HG03060 (cell line): ENCODE measurements at regions not wholly inside any gene's neighbourhood (a gene's known extent, or its start where the extent isn't known, plus 50 kb on each side); places are given as distances from the start of the nearest gene placed in this dataset.

Experiments
- ATAC-seq: cut with Tn5 transposase; IDR thresholded peaks from one replicate; pipeline ENCODE4 v1.9.1; 2021; ENCODE audit warnings: low read depth, moderate number of reproducible peaks; ENCODE audit not compliant: unreplicated experiment

- no peak for ATAC-seq
These were observed 126.2 kb downstream of the TMA16 start for GRCh38 chr4:163620738-163621137.

DNA sequence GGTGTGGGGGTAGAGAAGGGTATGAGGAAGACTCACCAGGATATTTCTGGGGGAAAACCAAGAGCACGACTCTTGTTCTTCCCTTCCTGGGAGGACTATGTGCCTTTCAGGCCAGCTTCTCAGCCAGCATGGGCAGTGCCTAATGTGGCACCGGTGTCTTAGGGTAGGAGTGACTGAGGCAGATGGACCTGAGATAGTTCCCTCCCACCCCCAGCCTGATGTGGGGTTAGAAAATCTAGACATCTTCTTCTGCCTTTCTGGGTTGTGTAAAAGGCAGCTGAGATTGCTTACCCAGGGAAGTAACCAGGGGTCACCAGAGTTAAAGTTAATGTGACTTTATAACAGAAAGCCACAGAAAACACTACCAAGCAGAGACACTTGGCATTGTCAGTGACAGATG lies 127.3 kb downstream of the TMA16 start:
- no peak for ATAC-seq

DNA sequence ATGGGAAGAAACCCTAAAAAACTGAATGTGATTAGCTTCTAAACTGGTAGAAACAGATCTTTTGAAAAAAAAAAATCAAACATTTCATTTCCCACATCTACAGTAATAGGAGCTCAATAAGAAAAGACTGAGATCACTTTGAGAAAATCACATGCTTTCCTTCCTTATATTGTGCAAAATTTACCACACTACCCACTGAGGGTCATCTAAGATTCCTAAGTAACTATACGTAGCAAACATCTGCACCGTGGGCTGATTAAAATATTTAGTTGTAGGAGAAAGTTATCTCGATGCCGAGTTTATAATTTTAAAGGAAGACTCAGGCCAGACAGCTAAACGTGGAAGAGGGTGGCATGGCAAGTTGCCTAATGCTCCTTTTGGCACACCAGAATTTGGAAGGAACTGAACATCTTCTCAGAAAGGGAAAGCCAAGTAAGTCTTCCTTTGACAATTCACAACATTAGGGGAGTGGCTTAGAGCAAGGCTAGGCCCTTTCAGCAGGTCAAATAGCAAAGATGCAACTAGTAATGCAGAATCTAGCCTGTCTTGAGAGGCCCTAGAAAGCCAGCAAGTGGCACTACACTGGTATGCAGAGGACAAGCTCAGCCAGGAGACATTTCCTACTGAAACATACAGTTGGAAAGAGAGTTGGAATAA lies 128.0 kb downstream of the TMA16 start:
- no peak for ATAC-seq

GRCh38 chr4:163623787-163624186 lies 129.3 kb downstream of the TMA16 start:
- no peak for ATAC-seq

DNA sequence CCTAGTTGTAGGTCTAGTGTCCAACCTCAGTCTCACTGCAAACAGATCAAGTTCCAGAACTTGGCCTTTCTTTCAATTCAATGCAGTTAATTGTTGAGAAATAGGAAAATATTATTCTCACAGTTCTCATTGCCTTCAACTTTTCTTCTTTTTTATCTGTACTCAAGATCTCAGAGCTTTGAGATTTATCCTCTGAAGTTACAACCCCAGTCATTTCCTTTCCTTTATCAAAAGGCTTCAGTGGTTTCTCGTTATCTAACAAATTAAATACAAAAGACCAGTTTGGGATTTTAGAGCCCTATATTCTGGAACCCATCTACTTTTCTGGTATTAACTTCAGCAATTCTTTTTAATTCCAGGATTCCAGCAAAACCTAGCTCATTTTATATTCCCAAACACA lies 130.2 kb downstream of the TMA16 start:
- no peak for ATAC-seq

DNA sequence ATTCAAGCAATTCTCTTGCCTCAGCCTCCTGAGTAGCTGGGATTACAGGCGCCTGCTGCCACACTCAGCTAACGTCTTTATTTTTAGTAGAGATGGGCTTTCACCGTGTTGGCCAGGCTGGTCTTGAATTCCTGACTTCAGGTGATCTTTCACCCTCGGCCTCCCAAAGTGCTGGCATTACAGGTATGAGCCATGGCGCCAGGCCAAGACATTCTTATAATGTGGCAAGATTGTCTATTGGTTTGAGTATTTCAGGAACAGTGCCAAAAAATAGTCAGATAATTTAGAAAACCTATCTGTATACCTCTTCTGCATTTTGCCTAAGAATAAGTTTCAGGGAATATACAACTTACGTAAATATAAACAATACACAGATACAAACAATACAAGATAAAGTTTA lies 136.8 kb downstream of the TMA16 start:
- ATAC-seq = no peak

DNA sequence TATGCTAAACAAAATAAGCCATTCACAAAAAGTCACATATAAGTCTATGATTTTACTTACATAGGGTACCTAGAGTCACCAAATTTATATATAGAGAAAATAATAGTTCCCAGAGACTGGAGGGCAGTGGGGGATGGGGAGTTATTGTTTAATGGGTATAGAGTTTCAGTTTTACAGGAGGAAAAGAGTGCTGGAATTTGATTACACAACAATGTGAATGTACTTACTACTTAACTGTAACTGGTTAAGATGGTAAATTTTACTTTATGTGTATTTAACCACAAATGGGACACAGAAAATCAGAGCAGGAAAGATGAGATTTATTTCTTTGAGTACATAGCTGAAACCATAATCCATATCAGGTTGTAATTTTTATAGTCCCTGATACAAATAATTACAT lies 144.4 kb downstream of the TMA16 start:
- ATAC-seq = no peak

DNA sequence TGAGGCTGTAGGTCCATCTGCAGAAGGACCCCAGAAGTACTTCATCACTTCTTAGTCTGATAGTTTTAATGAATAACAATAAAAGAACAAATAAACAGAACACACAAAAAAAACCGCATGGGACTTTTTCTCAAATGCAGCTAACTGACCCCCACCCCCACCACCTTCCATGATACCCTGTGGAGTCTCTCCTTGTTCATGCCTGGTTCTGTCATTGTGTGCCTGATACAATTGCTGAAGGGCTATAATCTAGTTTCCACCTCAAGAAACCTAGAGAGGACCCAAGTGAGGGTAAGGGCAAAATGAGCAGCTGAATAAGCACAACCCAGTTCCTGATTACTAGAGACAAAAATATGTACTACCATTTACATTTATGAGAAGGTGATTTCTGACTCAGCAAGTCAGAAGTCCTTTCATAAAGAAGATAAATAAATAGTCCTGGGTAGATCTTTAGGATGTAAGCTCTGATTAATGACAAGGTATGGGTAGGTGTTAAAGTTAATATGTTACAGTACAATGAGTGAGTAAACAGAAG lies 155.1 kb downstream of the TMA16 start:
- ATAC-seq = no peak

DNA sequence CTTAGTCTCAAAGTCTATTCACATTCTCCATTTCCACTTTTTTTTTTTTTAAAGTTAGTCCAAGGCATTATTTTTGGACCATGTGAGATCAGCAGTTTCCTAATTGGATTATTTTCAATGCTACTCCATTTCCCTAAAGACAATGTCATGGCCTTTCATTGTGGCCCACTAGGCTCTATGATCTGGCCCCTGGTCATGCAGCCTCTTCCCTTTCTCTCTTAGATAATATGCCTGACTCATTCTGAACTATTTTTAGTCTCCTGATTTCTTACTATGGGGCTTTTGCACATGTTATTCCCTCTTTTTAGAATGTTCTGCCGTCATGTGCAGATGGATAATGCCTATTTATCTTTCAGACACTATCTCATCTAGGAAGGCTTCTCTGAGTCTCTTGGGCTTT lies 157.3 kb downstream of the TMA16 start:
- no peak for ATAC-seq

DNA sequence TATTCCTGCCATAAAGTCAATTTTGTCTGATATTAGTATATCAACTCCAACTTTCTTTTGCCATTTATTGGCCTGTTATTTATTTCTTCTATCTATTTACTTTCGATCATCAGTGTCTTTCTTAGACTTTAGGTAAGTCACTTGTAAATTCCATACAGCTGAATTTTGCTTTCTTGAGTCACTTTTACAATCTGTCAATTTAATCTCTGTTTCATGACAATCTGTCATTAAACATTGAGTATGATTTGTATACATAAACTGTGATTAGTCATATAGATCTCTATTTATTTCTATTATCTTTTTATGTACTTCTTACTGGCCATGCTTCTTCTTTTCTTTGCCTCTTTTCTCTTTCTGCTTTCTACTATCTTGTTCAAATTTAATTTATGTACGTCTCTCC lies 160.1 kb downstream of the TMA16 start:
- no peak for ATAC-seq

- no peak for ATAC-seq
These were observed 166.1 kb downstream of the TMA16 start for GRCh38 chr4:163660636-163661035.

- ATAC-seq = no peak
These were observed 168.3 kb downstream of the TMA16 start for GRCh38 chr4:163662768-163663167.

- peak; percentile 69 for ATAC-seq
These were observed 169.2 kb downstream of the TMA16 start for GRCh38 chr4:163663454-163664225.

- ATAC-seq = no peak
These were observed 170.6 kb downstream of the TMA16 start for GRCh38 chr4:163665101-163665500.

DNA sequence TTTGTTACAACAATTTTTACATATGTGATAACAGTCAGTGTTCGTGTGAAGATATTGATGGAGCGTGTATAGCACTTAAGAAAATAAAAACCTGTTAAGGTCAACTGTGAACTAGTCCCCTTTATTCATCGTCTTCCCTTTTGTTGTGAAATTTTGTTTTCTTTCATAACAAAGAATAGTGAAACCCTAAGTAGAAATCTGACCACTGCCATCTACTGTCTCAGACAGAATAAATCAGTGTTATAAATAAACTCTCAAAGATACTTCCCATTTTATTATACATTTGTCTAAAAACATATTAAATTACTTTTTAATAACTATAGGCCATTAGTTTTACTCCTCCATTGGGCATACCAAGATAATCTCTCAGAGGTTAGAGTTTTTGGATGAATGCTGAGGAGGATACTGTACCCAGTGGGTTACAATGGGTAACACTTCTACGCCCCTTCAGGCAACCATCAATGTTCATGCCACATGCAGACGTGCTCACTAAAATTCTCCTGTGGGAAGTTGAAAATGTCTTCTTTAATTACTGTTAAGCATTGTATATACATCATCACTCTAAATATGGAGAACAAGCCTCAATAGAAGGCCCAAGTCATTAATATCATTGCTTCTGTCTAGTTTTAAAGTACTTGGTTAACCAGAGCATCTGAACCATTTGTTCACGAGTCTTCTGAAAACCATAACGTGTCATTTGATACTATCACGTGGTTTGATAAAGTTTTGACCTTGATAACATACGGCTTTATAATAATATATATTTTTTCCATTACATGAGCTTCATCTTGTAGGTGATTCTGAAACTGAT lies 171.2 kb downstream of the TMA16 start:
- ATAC-seq = peak; percentile 24

- ATAC-seq = no peak
These were observed 171.9 kb downstream of the TMA16 start for GRCh38 chr4:163666332-163666873.

- no peak for ATAC-seq
These were observed 178.3 kb downstream of the TMA16 start for GRCh38 chr4:163672751-163673150.

- no peak for ATAC-seq
These were observed 179.6 kb downstream of the TMA16 start for GRCh38 chr4:163673848-163674697.

GRCh38 chr4:163679189-163679588 lies 184.7 kb downstream of the TMA16 start:
- ATAC-seq = no peak
